Thyroid gland (tissue), 4 donors: ENCODE measurements at regions not wholly inside any gene's neighbourhood (a gene's known extent, or its start where the extent isn't known, plus 50 kb on each side); places are given as distances from the start of the nearest gene placed in this dataset.
"Not testable (repeated sequence)": the region's sequence is repeated elsewhere in the genome, so short reads cannot be mapped to it uniquely, and the experiment has no call there.

ENCODE experiments used
- POLR2A ChIP-seq, 2 donors: fragments of 450-650 bp; IDR thresholded peaks; one replicate each; pipeline ENCODE4 v1.6.1; 2017; ENCODE audit warnings: antibody characterized with exemption in 2 of 2, mild to moderate bottlenecking in 2 of 2, moderate library complexity in 1 of 2
- TF ChIP-seq, protein P1 (sequence below), 6 experiments: fragments of 200-600 bp in 3 of 6; fragments of 450-650 bp in 3 of 6; sonication (generic) in 3 of 6; IDR thresholded peaks; one replicate each; pipeline ENCODE4 v1.5.1; 2016 to 2019; ENCODE audit warnings: antibody characterized with exemption in 6 of 6, mild to moderate bottlenecking in 2 of 6, inconsistent platforms in 1 of 6, moderate library complexity in 1 of 6

DNA sequence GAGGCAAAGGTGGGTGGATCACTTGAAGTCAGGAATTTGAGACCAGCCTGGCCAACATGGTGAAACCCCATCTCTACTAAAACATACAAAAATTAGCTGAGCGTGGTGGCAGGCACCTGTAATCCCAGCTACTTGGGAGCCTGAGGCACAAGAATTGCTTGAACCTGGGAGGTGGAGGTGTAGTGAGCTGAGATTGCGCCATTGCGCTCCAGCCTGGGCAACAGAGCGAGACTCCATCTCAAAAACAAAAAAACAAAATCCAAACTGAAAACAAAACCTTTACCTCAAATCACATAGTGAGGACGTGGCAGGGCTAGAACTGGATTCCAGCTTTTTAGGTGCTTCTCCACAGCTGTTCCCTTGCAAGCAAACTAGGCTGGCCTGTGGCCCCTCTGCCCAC lies 58.5 kb upstream of the EDAR start:
- TF ChIP-seq POLR2A (IDR thresholded peaks at IDR 0.05) = not testable (repeated sequence)
- TF ChIP-seq, protein P1, sequence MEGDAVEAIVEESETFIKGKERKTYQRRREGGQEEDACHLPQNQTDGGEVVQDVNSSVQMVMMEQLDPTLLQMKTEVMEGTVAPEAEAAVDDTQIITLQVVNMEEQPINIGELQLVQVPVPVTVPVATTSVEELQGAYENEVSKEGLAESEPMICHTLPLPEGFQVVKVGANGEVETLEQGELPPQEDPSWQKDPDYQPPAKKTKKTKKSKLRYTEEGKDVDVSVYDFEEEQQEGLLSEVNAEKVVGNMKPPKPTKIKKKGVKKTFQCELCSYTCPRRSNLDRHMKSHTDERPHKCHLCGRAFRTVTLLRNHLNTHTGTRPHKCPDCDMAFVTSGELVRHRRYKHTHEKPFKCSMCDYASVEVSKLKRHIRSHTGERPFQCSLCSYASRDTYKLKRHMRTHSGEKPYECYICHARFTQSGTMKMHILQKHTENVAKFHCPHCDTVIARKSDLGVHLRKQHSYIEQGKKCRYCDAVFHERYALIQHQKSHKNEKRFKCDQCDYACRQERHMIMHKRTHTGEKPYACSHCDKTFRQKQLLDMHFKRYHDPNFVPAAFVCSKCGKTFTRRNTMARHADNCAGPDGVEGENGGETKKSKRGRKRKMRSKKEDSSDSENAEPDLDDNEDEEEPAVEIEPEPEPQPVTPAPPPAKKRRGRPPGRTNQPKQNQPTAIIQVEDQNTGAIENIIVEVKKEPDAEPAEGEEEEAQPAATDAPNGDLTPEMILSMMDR (IDR thresholded peaks at IDR 0.05) = not testable (repeated sequence)
